ENCODE measurements at regions not wholly inside any gene's neighbourhood (a gene's known extent, or its start where the extent isn't known, plus 50 kb on each side); places are given as distances from the start of the nearest gene placed in this dataset.

- TF ChIP-seq POLR2A (IDR thresholded peaks at IDR 0.05), result no peak
- TF ChIP-seq CTCF (IDR thresholded peaks at IDR 0.05), result no peak
Measured at GRCh38 chr4:189267312-189267965, 673.2 kb upstream of the FRG1 start.
